OCI-LY3 (cell line): ENCODE measurements at regions not wholly inside any gene's neighbourhood (a gene's known extent, or its start where the extent isn't known, plus 50 kb on each side); places are given as distances from the start of the nearest gene placed in this dataset.

ENCODE experiments used
- CTCF ChIP-seq: fragments of 200-600, 300-600 bp; sonication (generic); IDR thresholded peaks from 2 replicates; pipeline ENCODE4 v1.5.1; 2014; ENCODE audit warnings: antibody characterized with exemption, low read length, low read depth
- EZH2phosphoT487 ChIP-seq: fragments of 200-600 bp; shearing (Covaris generic); IDR thresholded peaks from 2 replicates; pipeline ENCODE4 v1.6.1; 2018; ENCODE audit warnings: antibody characterized with exemption, mixed run types, low read depth

- no peak for TF ChIP-seq CTCF
- no peak for TF ChIP-seq EZH2phosphoT487
Observed at GRCh38 chrX:131779741-131780140, 235.9 kb downstream of the OR13H1 start.
